GM12878 (cell line): ENCODE measurements at regions not wholly inside any gene's neighbourhood (a gene's known extent, or its start where the extent isn't known, plus 50 kb on each side); places are given as distances from the start of the nearest gene placed in this dataset.

Experiments
- ETV6 ChIP-seq, 2 experiments: fragments of 450-650 bp in 1 of 2; IDR thresholded peaks in 1 of 2; conservative IDR thresholded peaks in 1 of 2; 2 replicates each; pipeline ENCODE4 v1.6.1; 2014; ENCODE audit warnings: antibody characterized with exemption in 1 of 2, borderline replicate concordance in 1 of 2, low read depth in 1 of 2, mild to moderate bottlenecking in 1 of 2, moderate library complexity in 1 of 2
- GATAD2B ChIP-seq: fragments of 450-650 bp; conservative IDR thresholded peaks from 2 replicates; pipeline ENCODE4 v1.6.1; 2017; ENCODE audit warnings: low read depth, mild to moderate bottlenecking, moderate library complexity
- POLR2A ChIP-seq: IDR thresholded peaks from 2 replicates; pipeline ENCODE4 v1.6.1; 2011; ENCODE audit warnings: low read depth, mild to moderate bottlenecking, low read length
- TCF7 ChIP-seq: IDR thresholded peaks from 2 replicates; pipeline ENCODE4 v1.6.1; 2014; ENCODE audit warnings: antibody characterized with exemption, borderline replicate concordance
- YY1 ChIP-seq: IDR thresholded peaks from 2 replicates; pipeline ENCODE4 v1.6.1; 2011; ENCODE audit warnings: low read depth, mild to moderate bottlenecking, low read length
- TF ChIP-seq, protein P1 (sequence below), 3 experiments: IDR thresholded peaks in 2 of 3; conservative IDR thresholded peaks in 1 of 3; 2 replicates each; pipeline ENCODE4 v1.5.1; 2011; ENCODE audit warnings: low read depth in 3 of 3, low read length in 3 of 3, mild to moderate bottlenecking in 3 of 3, control low read depth in 2 of 3, moderate library complexity in 2 of 3, inconsistent platforms in 1 of 3, mixed read lengths in 1 of 3; ENCODE audit not compliant: control insufficient read depth in 2 of 3, insufficient read depth in 1 of 3; ENCODE audit errors: extremely low read depth in 1 of 3

DNA sequence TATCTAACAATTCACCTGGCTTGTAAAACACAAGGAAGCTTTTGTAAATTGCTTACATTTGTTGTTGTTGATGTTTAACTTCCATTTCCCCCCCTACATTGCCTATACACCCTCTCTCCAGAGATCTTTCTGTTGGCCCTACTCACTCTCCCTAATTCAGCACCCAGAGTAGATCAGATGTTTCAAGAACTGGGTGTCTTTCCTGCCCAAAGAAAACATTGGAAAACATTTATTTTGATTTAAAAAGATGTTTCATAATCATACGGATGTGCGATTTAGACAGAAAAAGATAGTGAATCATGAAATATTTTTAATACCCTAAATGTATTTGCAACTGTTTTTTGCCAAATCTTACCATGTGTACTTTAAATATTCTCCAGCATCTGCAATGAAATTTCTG is 446.4 kb upstream of the RGS6 start:
- TF ChIP-seq, protein P1, sequence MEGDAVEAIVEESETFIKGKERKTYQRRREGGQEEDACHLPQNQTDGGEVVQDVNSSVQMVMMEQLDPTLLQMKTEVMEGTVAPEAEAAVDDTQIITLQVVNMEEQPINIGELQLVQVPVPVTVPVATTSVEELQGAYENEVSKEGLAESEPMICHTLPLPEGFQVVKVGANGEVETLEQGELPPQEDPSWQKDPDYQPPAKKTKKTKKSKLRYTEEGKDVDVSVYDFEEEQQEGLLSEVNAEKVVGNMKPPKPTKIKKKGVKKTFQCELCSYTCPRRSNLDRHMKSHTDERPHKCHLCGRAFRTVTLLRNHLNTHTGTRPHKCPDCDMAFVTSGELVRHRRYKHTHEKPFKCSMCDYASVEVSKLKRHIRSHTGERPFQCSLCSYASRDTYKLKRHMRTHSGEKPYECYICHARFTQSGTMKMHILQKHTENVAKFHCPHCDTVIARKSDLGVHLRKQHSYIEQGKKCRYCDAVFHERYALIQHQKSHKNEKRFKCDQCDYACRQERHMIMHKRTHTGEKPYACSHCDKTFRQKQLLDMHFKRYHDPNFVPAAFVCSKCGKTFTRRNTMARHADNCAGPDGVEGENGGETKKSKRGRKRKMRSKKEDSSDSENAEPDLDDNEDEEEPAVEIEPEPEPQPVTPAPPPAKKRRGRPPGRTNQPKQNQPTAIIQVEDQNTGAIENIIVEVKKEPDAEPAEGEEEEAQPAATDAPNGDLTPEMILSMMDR (IDR thresholded peaks at IDR 0.05 in 2 of 3, conservative IDR thresholded peaks at IDR 0.05 in 1 of 3; ENCODE audit: control insufficient read depth in 2 of 3, extremely low read depth in 1 of 3, insufficient read depth in 1 of 3, low read depth in 3 of 3, low read length in 3 of 3), result no peak
- TF ChIP-seq POLR2A (no peak), YY1 (no peak), GATAD2B (no peak), TCF7 (no peak), ETV6 (conservative IDR thresholded peaks at IDR 0.05 in 1 of 2, IDR thresholded peaks at IDR 0.05 in 1 of 2; ENCODE audit: borderline replicate concordance in 1 of 2, low read depth in 1 of 2) (no peak)
